ENCODE measurements at regions not wholly inside any gene's neighbourhood (a gene's known extent, or its start where the extent isn't known, plus 50 kb on each side); places are given as distances from the start of the nearest gene placed in this dataset.

- no peak for TF ChIP-seq CTCF (IDR thresholded peaks at IDR 0.05)
- no peak for TF ChIP-seq POLR2AphosphoS5 (IDR thresholded peaks at IDR 0.05)
Observed at GRCh38 chr4:123288309-123289025, 108.1 kb upstream of the SPRY1 start.
